GM12891 (cell line): ENCODE measurements at regions not wholly inside any gene's neighbourhood (a gene's known extent, or its start where the extent isn't known, plus 50 kb on each side); places are given as distances from the start of the nearest gene placed in this dataset.

ENCODE experiments used
- DNase-seq: peaks from one replicate; pipeline ENCODE4 v3.0.0; 2011; ENCODE audit warnings: low spot score; ENCODE audit not compliant: insufficient read length
- FAIRE-seq: peaks from 2 replicates; lab custom pipeline; 2011; peaks lifted over from hg19 to GRCh38; lab: Jason Lieb, UNC
- PAX5 ChIP-seq: IDR thresholded peaks from 2 replicates; pipeline ENCODE4 v1.6.1; 2011; ENCODE audit warnings: low read length, moderate library complexity, mild to moderate bottlenecking; ENCODE audit not compliant: insufficient read depth, severe bottlenecking
- POLR2A ChIP-seq: IDR thresholded peaks from 2 replicates; pipeline ENCODE4 v1.6.1; 2011; ENCODE audit warnings: low read depth, low read length, control low read depth
- POLR2AphosphoS5 ChIP-seq: IDR thresholded peaks from 2 replicates; pipeline ENCODE4 v1.6.1; 2011; ENCODE audit warnings: low read depth, low read length, control low read depth
- POU2F2 ChIP-seq: IDR thresholded peaks from 2 replicates; pipeline ENCODE4 v1.6.1; 2011; ENCODE audit warnings: low read depth, mild to moderate bottlenecking, control low read depth, low read length, moderate library complexity
- SPI1 ChIP-seq: IDR thresholded peaks from 2 replicates; pipeline ENCODE4 v1.6.1; 2011; ENCODE audit warnings: low read depth, low read length, control low read depth
- TAF1 ChIP-seq: IDR thresholded peaks from 2 replicates; pipeline ENCODE4 v1.6.1; 2011; ENCODE audit warnings: low read depth, low read length, control low read depth

GRCh38 chr6:121020656-121021055, 313.6 kb downstream of the TBC1D32 start:
- no peak for FAIRE-seq
- TF ChIP-seq PAX5 (no peak), POU2F2 (no peak), POLR2AphosphoS5 (no peak), TAF1 (no peak), SPI1 (no peak), POLR2A (no peak)
- no peak for DNase-seq

GRCh38 chr6:121008553-121008952, 325.7 kb downstream of the TBC1D32 start:
- no peak for FAIRE-seq
- TF ChIP-seq PAX5 (no peak), TAF1 (no peak), POU2F2 (no peak), POLR2A (no peak), SPI1 (no peak), POLR2AphosphoS5 (no peak)
- DNase-seq = no peak

- FAIRE-seq (no peak), DNase-seq (no peak)
- no peak for TF ChIP-seq SPI1
Measured at GRCh38 chr6:121006024-121006423, 328.3 kb downstream of the TBC1D32 start.

GRCh38 chr6:121000381-121000780, 333.9 kb downstream of the TBC1D32 start:
- DNase-seq (no peak), FAIRE-seq (no peak)
- TF ChIP-seq POLR2AphosphoS5 = no peak
- TF ChIP-seq TAF1 = no peak
- no peak for TF ChIP-seq PAX5
- TF ChIP-seq POLR2A = no peak
- no peak for TF ChIP-seq POU2F2
- no peak for TF ChIP-seq SPI1

GRCh38 chr6:120996340-120996739, 337.9 kb downstream of the TBC1D32 start:
- DNase-seq = no peak
- TF ChIP-seq POLR2AphosphoS5 (no peak), PAX5 (no peak), TAF1 (no peak), POU2F2 (no peak), POLR2A (no peak), SPI1 (no peak)
- FAIRE-seq = no peak

GRCh38 chr6:120994573-120994967, 339.7 kb downstream of the TBC1D32 start:
- TF ChIP-seq POLR2AphosphoS5 (no peak), POLR2A (no peak), POU2F2 (no peak), SPI1 (no peak), TAF1 (no peak), PAX5 (no peak)
- no peak for FAIRE-seq

GRCh38 chr6:120993929-120994572, 340.2 kb downstream of the TBC1D32 start:
- FAIRE-seq = no peak
- DNase-seq = no peak
- TF ChIP-seq PAX5 = no peak
- no peak for TF ChIP-seq POLR2AphosphoS5

More at GRCh38 chr6:120994573-120994967, 339.7 kb downstream of the TBC1D32 start:
- no peak for DNase-seq

GRCh38 chr6:120992257-120992656, 342.0 kb downstream of the TBC1D32 start:
- DNase-seq = no peak
- TF ChIP-seq PAX5 = no peak
- no peak for TF ChIP-seq POU2F2
- TF ChIP-seq POLR2A = no peak
- TF ChIP-seq TAF1 = no peak
- no peak for TF ChIP-seq POLR2AphosphoS5
- TF ChIP-seq SPI1 = no peak
- FAIRE-seq = no peak

GRCh38 chr6:120990866-120991265, 343.4 kb downstream of the TBC1D32 start:
- DNase-seq (no peak), FAIRE-seq (no peak)
- TF ChIP-seq TAF1 (no peak), SPI1 (no peak), POLR2AphosphoS5 (no peak), POLR2A (no peak), PAX5 (no peak), POU2F2 (no peak)

GRCh38 chr6:120981835-120982234, 352.4 kb downstream of the TBC1D32 start:
- no peak for TF ChIP-seq TAF1
- no peak for TF ChIP-seq SPI1
- no peak for TF ChIP-seq POU2F2
- no peak for TF ChIP-seq POLR2AphosphoS5
- no peak for TF ChIP-seq PAX5
- no peak for TF ChIP-seq POLR2A
- no peak for FAIRE-seq
- no peak for DNase-seq

GRCh38 chr6:120966321-120966720, 368.0 kb downstream of the TBC1D32 start:
- TF ChIP-seq TAF1 (no peak), SPI1 (no peak), POLR2A (no peak), POU2F2 (no peak), PAX5 (no peak), POLR2AphosphoS5 (no peak)
- FAIRE-seq = no peak
- DNase-seq = no peak
